ENCODE measurements at regions not wholly inside any gene's neighbourhood (a gene's known extent, or its start where the extent isn't known, plus 50 kb on each side); places are given as distances from the start of the nearest gene placed in this dataset.
"Not testable (repeated sequence)": the region's sequence is repeated elsewhere in the genome, so short reads cannot be mapped to it uniquely, and the experiment has no call there.

GRCh38 chr1:245102149-245102548, 52.6 kb upstream of the KIF26B start:
- intact Hi-C loops (cut with DNase I); ATAC-seq; H3K4me1 ChIP-seq; H3K27me3 ChIP-seq; H3K27ac ChIP-seq; H3K36me3 ChIP-seq (replicated peaks in 1 of 2; ENCODE audit: insufficient read depth in 1 of 2, low read depth in 2 of 2); DNase-seq; H3K9me3 ChIP-seq; H3K4me3 ChIP-seq: not testable (repeated sequence)
- WGBS, 2 donors = 96 to 97% methylated on average over 6 of the region's 6 CpGs

GRCh38 chr1:245099401-245099800, 55.4 kb upstream of the KIF26B start:
- intact Hi-C loops (cut with DNase I) = no loop called here
- no peak for ATAC-seq
- no peak overlapping the region for H3K27ac ChIP-seq

GRCh38 chr1:245098924-245099323, 55.9 kb upstream of the KIF26B start:
- H3K4me3 ChIP-seq = no peak overlapping the region
- H3K27ac ChIP-seq = no peak overlapping the region
- intact Hi-C loops (cut with DNase I) = no loop called here
- ATAC-seq (no peak), DNase-seq (no peak)
- no peaks in the 10 kb centered on the region for H3K27me3 ChIP-seq
- H3K36me3 ChIP-seq (replicated peaks in 1 of 2; ENCODE audit: insufficient read depth in 1 of 2, low read depth in 2 of 2) = no peaks in the 10 kb centered on the region
- H3K4me1 ChIP-seq = no peaks in the 10 kb centered on the region
- WGBS, 2 donors = 93 to 94% methylated on average over 6 of the region's 6 CpGs
- no peak for TF ChIP-seq POLR2A (IDR thresholded peaks at IDR 0.05)
- no peak for TF ChIP-seq CTCF (IDR thresholded peaks at IDR 0.05)
- no peaks in the 10 kb centered on the region for H3K9me3 ChIP-seq

More at GRCh38 chr1:245099401-245099800, 55.4 kb upstream of the KIF26B start:
- Histone ChIP-seq H3K36me3 (replicated peaks in 1 of 2; ENCODE audit: insufficient read depth in 1 of 2, low read depth in 2 of 2) (no peaks in the 10 kb centered on the region), H3K27me3 (no peaks in the 10 kb centered on the region), H3K9me3 (no peaks in the 10 kb centered on the region), H3K4me1 (no peaks in the 10 kb centered on the region), H3K4me3 (no peak overlapping the region)
- WGBS, 2 donors = 83 to 88% methylated on average over 8 of the region's 8 CpGs
- DNase-seq = no peak
- no peak for TF ChIP-seq POLR2A (IDR thresholded peaks at IDR 0.05)
- TF ChIP-seq CTCF (IDR thresholded peaks at IDR 0.05) = no peak

GRCh38 chr1:245096311-245097066, 58.3 kb upstream of the KIF26B start:
- no peaks in the 10 kb centered on the region for H3K9me3 ChIP-seq
- H3K27me3 ChIP-seq = no peaks in the 10 kb centered on the region
- intact Hi-C loops (cut with DNase I) = no loop called here
- H3K4me3 ChIP-seq = no peak overlapping the region
- no peak for DNase-seq
- WGBS, 2 donors = 78 to 87% methylated on average over 5 of the region's 5 CpGs
- no peak overlapping the region for H3K27ac ChIP-seq
- no peaks in the 10 kb centered on the region for H3K4me1 ChIP-seq
- no peaks in the 10 kb centered on the region for H3K36me3 ChIP-seq (replicated peaks in 1 of 2; ENCODE audit: insufficient read depth in 1 of 2, low read depth in 2 of 2)
- no peak for ATAC-seq
- TF ChIP-seq POLR2A (IDR thresholded peaks at IDR 0.05) (no peak), CTCF (IDR thresholded peaks at IDR 0.05) (no peak)

GRCh38 chr1:245095903-245096302, 58.9 kb upstream of the KIF26B start:
- WGBS, 2 donors = 45 to 67% methylated on average over 1 of the region's 1 CpG
- Histone ChIP-seq H3K27me3 (no peaks in the 10 kb centered on the region), H3K9me3 (no peaks in the 10 kb centered on the region), H3K4me3 (no peak overlapping the region), H3K4me1 (no peaks in the 10 kb centered on the region), H3K27ac (no peak overlapping the region), H3K36me3 (replicated peaks in 1 of 2; ENCODE audit: insufficient read depth in 1 of 2, low read depth in 2 of 2) (no peaks in the 10 kb centered on the region)
- intact Hi-C loops (cut with DNase I) = no loop called here
- ATAC-seq = no peak
- DNase-seq = no peak
- TF ChIP-seq CTCF (IDR thresholded peaks at IDR 0.05) (no peak), POLR2A (IDR thresholded peaks at IDR 0.05) (no peak)

Measured in body of pancreas (tissue), 4 donors.